Epithelial cell of proximal tubule (primary cell): ENCODE measurements at regions not wholly inside any gene's neighbourhood (a gene's known extent, or its start where the extent isn't known, plus 50 kb on each side); places are given as distances from the start of the nearest gene placed in this dataset.
A peak's percentile ranks its signal among the peaks of the same experiment; 100 is the strongest.

Experiments
- DNase-seq: peaks from one replicate; pipeline ENCODE4 v3.0.0-alpha.2; 2011; ENCODE audit warnings: low read depth
- H3K4me3 ChIP-seq: 2 replicates; pipeline ENCODE4 v1.5.1; 2011; ENCODE audit warnings: low read depth, mild to moderate bottlenecking, low read length
- CTCF ChIP-seq: conservative IDR thresholded peaks from 2 replicates; pipeline ENCODE4 v1.5.1; 2012; ENCODE audit warnings: low read depth, mild to moderate bottlenecking, low read length

GRCh38 chr13:40438999-40439797 is 227.2 kb downstream of the FOXO1 start:
- no peak for TF ChIP-seq CTCF
- no peak for DNase-seq
- peak overlapping the region; percentile 19 for H3K4me3 ChIP-seq

DNA sequence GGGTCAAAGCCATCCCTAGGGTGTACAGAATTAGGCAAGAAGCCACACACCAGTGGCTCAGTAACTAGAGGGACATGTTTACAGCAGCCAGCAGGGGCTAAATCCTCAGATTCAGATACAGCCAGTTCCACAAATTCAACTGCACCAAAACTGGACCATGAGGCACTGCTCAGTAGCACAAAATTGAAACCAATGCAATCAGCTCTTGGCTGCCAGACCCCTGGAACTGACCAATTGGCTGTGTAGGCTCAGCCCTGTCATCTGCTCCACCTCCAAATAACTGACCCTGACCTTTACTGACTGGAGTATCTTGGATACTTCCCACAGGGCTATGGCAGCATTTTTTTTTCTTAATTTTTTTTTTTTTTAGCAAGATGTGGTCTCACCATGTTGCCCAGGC is 226.5 kb downstream of the FOXO1 start:
- no peak for TF ChIP-seq CTCF

GRCh38 chr13:40440990-40441820 is 225.2 kb downstream of the FOXO1 start:
- no peak overlapping the region for H3K4me3 ChIP-seq
- TF ChIP-seq CTCF = no peak
- peak; percentile 83 for DNase-seq

More for the DNA sequence above, 226.5 kb downstream of the FOXO1 start:
- no peak overlapping the region for H3K4me3 ChIP-seq
- no peak for DNase-seq

- H3K4me3 ChIP-seq = no peak overlapping the region
- DNase-seq = no peak
- TF ChIP-seq CTCF = no peak
Observed at GRCh38 chr13:40442231-40442630, 224.2 kb downstream of the FOXO1 start.

DNA sequence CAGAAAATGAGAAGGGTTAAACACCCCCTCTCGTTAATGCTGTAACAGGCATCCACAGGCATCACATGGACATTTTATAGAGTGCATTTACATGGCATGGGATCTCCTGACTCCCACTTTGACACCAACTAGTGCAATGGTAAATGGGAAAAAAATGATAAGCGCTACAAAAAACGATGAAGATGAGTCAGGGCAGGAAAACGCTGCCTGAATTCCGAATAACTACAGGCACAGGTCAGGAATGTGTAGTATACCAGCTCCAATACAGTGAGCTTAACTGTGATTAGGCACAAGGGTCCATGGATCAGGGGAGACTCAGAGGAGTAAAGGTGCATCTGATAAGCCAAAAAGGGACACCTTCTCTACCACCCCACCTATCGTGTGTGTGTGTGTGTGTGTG is 223.6 kb downstream of the FOXO1 start:
- DNase-seq = no peak
- H3K4me3 ChIP-seq = no peak overlapping the region
- no peak for TF ChIP-seq CTCF

- no peak for DNase-seq
- no peak overlapping the region for H3K4me3 ChIP-seq
- TF ChIP-seq CTCF = no peak
Observed at GRCh38 chr13:40444241-40444640, 222.2 kb downstream of the FOXO1 start.
